H1 (cell line): ENCODE measurements at regions not wholly inside any gene's neighbourhood (a gene's known extent, or its start where the extent isn't known, plus 50 kb on each side); places are given as distances from the start of the nearest gene placed in this dataset.

ENCODE experiments used
- CREB1 ChIP-seq: IDR thresholded peaks from 2 replicates; pipeline ENCODE4 v1.6.1; 2012; ENCODE audit warnings: inconsistent platforms
- EGR1 ChIP-seq: IDR thresholded peaks from 2 replicates; pipeline ENCODE4 v1.6.1; 2011; ENCODE audit warnings: low read depth, low read length, borderline replicate concordance
- POLR2A ChIP-seq, 2 experiments: IDR thresholded peaks; 1 replicate in 1 of 2; 2 replicates in 1 of 2; pipeline ENCODE4 v1.6.1; 2011; ENCODE audit warnings: low read depth in 2 of 2, low read length in 2 of 2, mild to moderate bottlenecking in 2 of 2; ENCODE audit errors: control extremely low read depth in 1 of 2
- POLR2AphosphoS5 ChIP-seq: IDR thresholded peaks from 2 replicates; pipeline ENCODE4 v1.6.1; 2011; ENCODE audit warnings: low read depth, low read length
- RFX5 ChIP-seq: IDR thresholded peaks from 2 replicates; pipeline ENCODE4 v1.6.1; 2011; ENCODE audit warnings: low read depth, low read length, improper control_type of control experiment, borderline replicate concordance
- RNF2 ChIP-seq: fragments of 200-900, 300-1000 bp; sonication (generic); IDR thresholded peaks from 2 replicates; pipeline ENCODE4 v1.7.1; 2016; ENCODE audit warnings: borderline replicate concordance, low read depth, mild to moderate bottlenecking, antibody characterized with exemption, low read length; ENCODE audit not compliant: poor library complexity, severe bottlenecking; ENCODE audit errors: missing control alignments
- RXRA ChIP-seq: IDR thresholded peaks from 2 replicates; pipeline ENCODE4 v1.6.1; 2011; ENCODE audit warnings: low read depth, mild to moderate bottlenecking, low read length, moderate library complexity; ENCODE audit not compliant: insufficient read depth
- SP1 ChIP-seq: IDR thresholded peaks from 2 replicates; pipeline ENCODE4 v1.6.1; 2011; ENCODE audit warnings: low read depth, low read length
- YY1 ChIP-seq: IDR thresholded peaks from 2 replicates; pipeline ENCODE4 v1.6.1; 2011; ENCODE audit warnings: low read depth, mild to moderate bottlenecking, low read length
- TF ChIP-seq, protein P1 (sequence below), 3 experiments: IDR thresholded peaks; 1 replicate in 2 of 3; 2 replicates in 1 of 3; pipeline versions ENCODE4 v1.5.1 to v1.6.1; 2011; ENCODE audit warnings: low read length in 3 of 3, mild to moderate bottlenecking in 3 of 3, inconsistent platforms in 2 of 3, low read depth in 1 of 3, moderate library complexity in 1 of 3; ENCODE audit not compliant: insufficient read depth in 1 of 3; ENCODE audit errors: control extremely low read depth in 1 of 3
- TF ChIP-seq, protein P2 (sequence below): IDR thresholded peaks from 2 replicates; pipeline ENCODE4 v1.6.1; 2012; ENCODE audit warnings: inconsistent platforms
- TF ChIP-seq, protein P3 (sequence below): IDR thresholded peaks from 2 replicates; pipeline ENCODE4 v1.6.1; 2011; ENCODE audit warnings: low read length, improper control_type of control experiment

DNA sequence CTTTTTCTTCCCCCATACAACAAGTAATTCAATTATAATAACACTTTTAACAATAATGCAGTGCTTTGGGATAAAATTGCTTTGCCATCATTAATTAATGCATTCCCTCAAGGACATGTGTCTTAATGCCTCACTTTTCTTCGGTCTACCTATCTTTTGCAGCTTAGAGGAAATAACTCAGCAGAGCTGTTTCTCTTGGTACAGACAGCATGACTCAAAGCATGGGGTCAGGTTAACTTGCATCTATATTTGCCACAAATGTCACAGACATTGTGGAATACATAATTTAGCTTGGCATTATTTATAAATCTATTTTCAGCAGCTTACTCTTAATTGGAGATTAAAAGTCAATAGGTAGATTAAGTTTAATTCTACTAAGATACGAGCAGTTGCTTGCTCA lies 376.1 kb upstream of the CNTNAP5 start:
- TF ChIP-seq YY1 (no peak), RFX5 (no peak), RNF2 (no peak), EGR1 (no peak), POLR2A (IDR thresholded peaks at IDR 0.05; ENCODE audit: control extremely low read depth in 1 of 2, low read depth in 2 of 2, low read length in 2 of 2) (no peak), SP1 (no peak), RXRA (no peak), CREB1 (no peak), POLR2AphosphoS5 (no peak)
- TF ChIP-seq, protein P1, sequence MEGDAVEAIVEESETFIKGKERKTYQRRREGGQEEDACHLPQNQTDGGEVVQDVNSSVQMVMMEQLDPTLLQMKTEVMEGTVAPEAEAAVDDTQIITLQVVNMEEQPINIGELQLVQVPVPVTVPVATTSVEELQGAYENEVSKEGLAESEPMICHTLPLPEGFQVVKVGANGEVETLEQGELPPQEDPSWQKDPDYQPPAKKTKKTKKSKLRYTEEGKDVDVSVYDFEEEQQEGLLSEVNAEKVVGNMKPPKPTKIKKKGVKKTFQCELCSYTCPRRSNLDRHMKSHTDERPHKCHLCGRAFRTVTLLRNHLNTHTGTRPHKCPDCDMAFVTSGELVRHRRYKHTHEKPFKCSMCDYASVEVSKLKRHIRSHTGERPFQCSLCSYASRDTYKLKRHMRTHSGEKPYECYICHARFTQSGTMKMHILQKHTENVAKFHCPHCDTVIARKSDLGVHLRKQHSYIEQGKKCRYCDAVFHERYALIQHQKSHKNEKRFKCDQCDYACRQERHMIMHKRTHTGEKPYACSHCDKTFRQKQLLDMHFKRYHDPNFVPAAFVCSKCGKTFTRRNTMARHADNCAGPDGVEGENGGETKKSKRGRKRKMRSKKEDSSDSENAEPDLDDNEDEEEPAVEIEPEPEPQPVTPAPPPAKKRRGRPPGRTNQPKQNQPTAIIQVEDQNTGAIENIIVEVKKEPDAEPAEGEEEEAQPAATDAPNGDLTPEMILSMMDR (IDR thresholded peaks at IDR 0.05; ENCODE audit: control extremely low read depth in 1 of 3, insufficient read depth in 1 of 3, low read depth in 1 of 3, low read length in 3 of 3): no peak
- TF ChIP-seq, protein P2, sequence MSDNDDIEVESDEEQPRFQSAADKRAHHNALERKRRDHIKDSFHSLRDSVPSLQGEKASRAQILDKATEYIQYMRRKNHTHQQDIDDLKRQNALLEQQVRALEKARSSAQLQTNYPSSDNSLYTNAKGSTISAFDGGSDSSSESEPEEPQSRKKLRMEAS: no peak
- TF ChIP-seq, protein P3, sequence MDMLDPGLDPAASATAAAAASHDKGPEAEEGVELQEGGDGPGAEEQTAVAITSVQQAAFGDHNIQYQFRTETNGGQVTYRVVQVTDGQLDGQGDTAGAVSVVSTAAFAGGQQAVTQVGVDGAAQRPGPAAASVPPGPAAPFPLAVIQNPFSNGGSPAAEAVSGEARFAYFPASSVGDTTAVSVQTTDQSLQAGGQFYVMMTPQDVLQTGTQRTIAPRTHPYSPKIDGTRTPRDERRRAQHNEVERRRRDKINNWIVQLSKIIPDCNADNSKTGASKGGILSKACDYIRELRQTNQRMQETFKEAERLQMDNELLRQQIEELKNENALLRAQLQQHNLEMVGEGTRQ: no peak
